ENCODE measurements at regions not wholly inside any gene's neighbourhood (a gene's known extent, or its start where the extent isn't known, plus 50 kb on each side); places are given as distances from the start of the nearest gene placed in this dataset.

DNA sequence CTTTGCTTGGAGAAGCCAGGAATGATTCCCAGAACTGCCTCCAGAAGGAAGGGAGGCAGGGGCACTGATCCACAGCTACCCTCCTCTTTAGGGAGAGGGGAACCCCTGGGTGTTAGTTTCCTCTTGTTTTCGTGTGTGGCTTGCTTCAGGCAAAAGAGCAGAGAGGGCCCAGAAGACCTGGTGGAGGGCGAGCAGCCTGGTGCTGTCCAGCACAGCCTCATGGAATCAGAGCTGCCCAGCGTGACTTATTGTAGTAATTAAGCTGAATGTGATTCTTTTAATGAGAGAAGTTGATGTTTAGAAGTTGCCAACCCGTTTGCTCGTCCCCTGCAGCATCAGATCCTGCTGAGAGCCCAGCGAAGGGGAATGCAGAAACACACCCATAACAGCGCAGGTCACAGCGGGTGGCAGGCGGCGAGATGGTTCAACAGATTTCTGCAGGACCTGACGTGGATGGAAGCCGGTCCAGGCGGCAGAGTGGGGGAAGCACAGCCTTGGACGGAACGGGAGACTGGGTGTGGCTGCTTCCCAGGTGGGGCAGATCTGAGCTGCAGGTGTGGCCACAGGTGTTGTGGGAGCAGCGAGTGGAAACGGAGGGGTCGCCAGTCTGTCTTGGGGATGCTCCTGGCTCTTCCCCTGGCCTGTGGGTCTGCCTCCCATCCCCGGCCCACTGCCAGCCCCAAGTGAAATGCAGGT is 53.7 kb upstream of the SHH start:
- dilution Hi-C loops (cut with HindIII; ENCODE audit: low sequenced_read_pairs, unreplicated experiment): no loop called here
- POLR2A ChIA-PET (ENCODE audit: unreplicated experiment): no interaction called here

More for the DNA sequence above, 53.7 kb upstream of the SHH start:
- no peak overlapping the region for H4K91ac ChIP-seq (ENCODE audit: insufficient read depth, low read depth, low read length)
- H4K5ac ChIP-seq (ENCODE audit: low read depth, low read length): no peak overlapping the region
- no peak overlapping the region for H3K4ac ChIP-seq (ENCODE audit: low read depth, low read length)
- no peaks in the 10 kb centered on the region for H3K9me1 ChIP-seq (ENCODE audit: insufficient read depth, low read length)
- 46% methylated on average over 6 of the region's 19 CpGs; no CpG with 5 or more reads in 1 of the 2 experiments for WGBS, 2 experiments (ENCODE audit: extremely low coverage in 2 of 2, insufficient read length in 1 of 2)
- peaks cover 9% of the 10 kb centered on the region; the same call in 1 of the 2 replicates for H3K9me3 ChIP-seq (ENCODE audit: control insufficient read depth, insufficient read depth, low read length)
- intact Hi-C loops (cut with micrococcal nuclease) (no loop called here), in situ Hi-C loops (cut with MboI; ENCODE audit: low sequenced_read_pairs) (no loop called here)
- no peaks in the 10 kb centered on the region for H3K79me1 ChIP-seq (ENCODE audit: low read depth in 1 of 2, low read length in 2 of 2)
- no peak overlapping the region for H3K18ac ChIP-seq (ENCODE audit: low read depth, low read length)
- no peak for TF ChIP-seq FOS (IDR thresholded peaks at IDR 0.05; ENCODE audit: low read depth, low read length)
- no peak for TF ChIP-seq BHLHE40 (IDR thresholded peaks at IDR 0.05; ENCODE audit: low read depth, low read length)
- TF ChIP-seq POLR2A (IDR thresholded peaks at IDR 0.05; ENCODE audit: low read depth, low read length): no peak
- TF ChIP-seq CHD1 (IDR thresholded peaks at IDR 0.05; ENCODE audit: low read depth, low read length): no peak
- no peak for TF ChIP-seq RFX5 (IDR thresholded peaks at IDR 0.05; ENCODE audit: low read depth, low read length)
- TF ChIP-seq MAZ (IDR thresholded peaks at IDR 0.05; ENCODE audit: borderline replicate concordance, low read depth, low read length): no peak
- no peak for TF ChIP-seq NFE2L2 (IDR thresholded peaks at IDR 0.05; ENCODE audit: low read depth, low read length)
- no peak for TF ChIP-seq SMC3 (IDR thresholded peaks at IDR 0.05; ENCODE audit: low read depth, low read length)
- TF ChIP-seq, protein P1, sequence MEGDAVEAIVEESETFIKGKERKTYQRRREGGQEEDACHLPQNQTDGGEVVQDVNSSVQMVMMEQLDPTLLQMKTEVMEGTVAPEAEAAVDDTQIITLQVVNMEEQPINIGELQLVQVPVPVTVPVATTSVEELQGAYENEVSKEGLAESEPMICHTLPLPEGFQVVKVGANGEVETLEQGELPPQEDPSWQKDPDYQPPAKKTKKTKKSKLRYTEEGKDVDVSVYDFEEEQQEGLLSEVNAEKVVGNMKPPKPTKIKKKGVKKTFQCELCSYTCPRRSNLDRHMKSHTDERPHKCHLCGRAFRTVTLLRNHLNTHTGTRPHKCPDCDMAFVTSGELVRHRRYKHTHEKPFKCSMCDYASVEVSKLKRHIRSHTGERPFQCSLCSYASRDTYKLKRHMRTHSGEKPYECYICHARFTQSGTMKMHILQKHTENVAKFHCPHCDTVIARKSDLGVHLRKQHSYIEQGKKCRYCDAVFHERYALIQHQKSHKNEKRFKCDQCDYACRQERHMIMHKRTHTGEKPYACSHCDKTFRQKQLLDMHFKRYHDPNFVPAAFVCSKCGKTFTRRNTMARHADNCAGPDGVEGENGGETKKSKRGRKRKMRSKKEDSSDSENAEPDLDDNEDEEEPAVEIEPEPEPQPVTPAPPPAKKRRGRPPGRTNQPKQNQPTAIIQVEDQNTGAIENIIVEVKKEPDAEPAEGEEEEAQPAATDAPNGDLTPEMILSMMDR (conservative IDR thresholded peaks at IDR 0.05; ENCODE audit: low read depth, low read length): no peak
- TF ChIP-seq RAD21 (IDR thresholded peaks at IDR 0.05; ENCODE audit: low read length): no peak
- no peak for TF ChIP-seq MXI1 (IDR thresholded peaks at IDR 0.05; ENCODE audit: borderline replicate concordance, low read depth, low read length)
- no peak for TF ChIP-seq CEBPB (IDR thresholded peaks at IDR 0.05; ENCODE audit: low read depth, low read length)
- TF ChIP-seq, protein P2, sequence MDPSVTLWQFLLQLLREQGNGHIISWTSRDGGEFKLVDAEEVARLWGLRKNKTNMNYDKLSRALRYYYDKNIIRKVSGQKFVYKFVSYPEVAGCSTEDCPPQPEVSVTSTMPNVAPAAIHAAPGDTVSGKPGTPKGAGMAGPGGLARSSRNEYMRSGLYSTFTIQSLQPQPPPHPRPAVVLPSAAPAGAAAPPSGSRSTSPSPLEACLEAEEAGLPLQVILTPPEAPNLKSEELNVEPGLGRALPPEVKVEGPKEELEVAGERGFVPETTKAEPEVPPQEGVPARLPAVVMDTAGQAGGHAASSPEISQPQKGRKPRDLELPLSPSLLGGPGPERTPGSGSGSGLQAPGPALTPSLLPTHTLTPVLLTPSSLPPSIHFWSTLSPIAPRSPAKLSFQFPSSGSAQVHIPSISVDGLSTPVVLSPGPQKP (IDR thresholded peaks at IDR 0.05; ENCODE audit: borderline replicate concordance, low read depth, low read length): no peak
- no peak for TF ChIP-seq MAFK (IDR thresholded peaks at IDR 0.05; ENCODE audit: low read depth, low read length)
- TF ChIP-seq, protein P3, sequence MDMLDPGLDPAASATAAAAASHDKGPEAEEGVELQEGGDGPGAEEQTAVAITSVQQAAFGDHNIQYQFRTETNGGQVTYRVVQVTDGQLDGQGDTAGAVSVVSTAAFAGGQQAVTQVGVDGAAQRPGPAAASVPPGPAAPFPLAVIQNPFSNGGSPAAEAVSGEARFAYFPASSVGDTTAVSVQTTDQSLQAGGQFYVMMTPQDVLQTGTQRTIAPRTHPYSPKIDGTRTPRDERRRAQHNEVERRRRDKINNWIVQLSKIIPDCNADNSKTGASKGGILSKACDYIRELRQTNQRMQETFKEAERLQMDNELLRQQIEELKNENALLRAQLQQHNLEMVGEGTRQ (IDR thresholded peaks at IDR 0.05; ENCODE audit: low read depth, low read length): no peak
- TF ChIP-seq RCOR1 (IDR thresholded peaks at IDR 0.05; ENCODE audit: insufficient replicate concordance, low read length): no peak
- no peak overlapping the region for H2BK120ac ChIP-seq (ENCODE audit: low read depth, low read length)
- H2AK9ac ChIP-seq (replicated peaks; ENCODE audit: low read depth, low read length, poor library complexity): no peak overlapping the region
- H3K14ac ChIP-seq (replicated peaks; ENCODE audit: low read depth, low read length): no peak overlapping the region
- H2BK15ac ChIP-seq (ENCODE audit: low read depth, low read length): no peak overlapping the region
- no peak overlapping the region for H3K27ac ChIP-seq (ENCODE audit: insufficient read depth, low read length)
- H3K4me3 ChIP-seq (ENCODE audit: insufficient read depth, low read depth, low read length): no peak overlapping the region
- no peaks in the 10 kb centered on the region for H4K20me1 ChIP-seq (ENCODE audit: insufficient read depth, low read length)
- no peak overlapping the region for H2AFZ ChIP-seq (replicated peaks; ENCODE audit: low read length, poor library complexity)
- no peaks in the 10 kb centered on the region for H3K36me3 ChIP-seq (ENCODE audit: control insufficient read depth, insufficient read depth, low read length)
- CTCF ChIA-PET: no interaction called here
- no peak overlapping the region for H4K8ac ChIP-seq (ENCODE audit: low read depth in 2 of 2, low read length in 2 of 2)
- H3K56ac ChIP-seq (ENCODE audit: extremely low read depth, insufficient read depth, low read length): no peak overlapping the region
- no peak for DNase-seq
- H3K23ac ChIP-seq (ENCODE audit: low read depth, low read length): no peak overlapping the region
- no peak for ATAC-seq (ENCODE audit: low read depth)
- no peak overlapping the region for H3K4me2 ChIP-seq (ENCODE audit: low read depth, low read length)
- peaks cover 4% of the 10 kb centered on the region; the same call in 1 of the 2 replicates for H3K4me1 ChIP-seq (ENCODE audit: control insufficient read depth, insufficient read depth, low read length)
- no TSS peak for BruUV-seq (replicated peaks)
- no peak overlapping the region for H2AK5ac ChIP-seq (ENCODE audit: low read depth, low read length)
- H2BK5ac ChIP-seq (ENCODE audit: low read depth, low read length, poor library complexity, severe bottlenecking): no peak overlapping the region
- no peak overlapping the region for H2BK20ac ChIP-seq (ENCODE audit: low read depth, low read length)
- no peaks in the 10 kb centered on the region for H3K27me3 ChIP-seq (ENCODE audit: control insufficient read depth, insufficient read depth, low read length)
- no peak overlapping the region for H3K9ac ChIP-seq (ENCODE audit: low read depth, low read length)
